GM18867 (cell line): ENCODE measurements at regions not wholly inside any gene's neighbourhood (a gene's known extent, or its start where the extent isn't known, plus 50 kb on each side); places are given as distances from the start of the nearest gene placed in this dataset.
"Not testable (repeated sequence)": the region's sequence is repeated elsewhere in the genome, so short reads cannot be mapped to it uniquely, and the experiment has no call there.

Source experiments
- ATAC-seq: cut with Tn5 transposase; IDR thresholded peaks from one replicate; pipeline ENCODE4 v1.9.1; 2021; ENCODE audit warnings: mild to moderate bottlenecking, moderate library complexity; ENCODE audit not compliant: unreplicated experiment

DNA sequence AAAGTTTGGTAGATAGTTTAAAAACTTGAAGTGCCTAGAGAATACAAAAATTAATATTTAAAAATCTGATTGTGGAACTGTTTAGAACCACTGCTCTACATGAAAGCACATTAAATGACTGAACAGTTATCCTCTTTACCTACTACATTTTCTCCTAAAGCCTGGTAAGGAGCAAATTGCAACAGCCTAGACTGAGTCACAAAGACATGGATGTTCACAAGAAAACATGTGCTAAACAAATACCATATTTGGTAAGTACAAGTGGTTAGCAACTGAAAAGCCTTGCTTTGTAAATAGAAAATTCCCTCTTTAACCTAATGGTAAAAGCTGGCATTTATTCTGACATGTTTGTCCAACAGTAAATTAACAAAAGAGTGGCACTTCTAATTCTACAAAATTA lies 203.1 kb downstream of the FBXO8 start:
- no peak for ATAC-seq

GRCh38 chr4:174071595-174071994 lies 211.9 kb downstream of the FBXO8 start:
- no peak for ATAC-seq

DNA sequence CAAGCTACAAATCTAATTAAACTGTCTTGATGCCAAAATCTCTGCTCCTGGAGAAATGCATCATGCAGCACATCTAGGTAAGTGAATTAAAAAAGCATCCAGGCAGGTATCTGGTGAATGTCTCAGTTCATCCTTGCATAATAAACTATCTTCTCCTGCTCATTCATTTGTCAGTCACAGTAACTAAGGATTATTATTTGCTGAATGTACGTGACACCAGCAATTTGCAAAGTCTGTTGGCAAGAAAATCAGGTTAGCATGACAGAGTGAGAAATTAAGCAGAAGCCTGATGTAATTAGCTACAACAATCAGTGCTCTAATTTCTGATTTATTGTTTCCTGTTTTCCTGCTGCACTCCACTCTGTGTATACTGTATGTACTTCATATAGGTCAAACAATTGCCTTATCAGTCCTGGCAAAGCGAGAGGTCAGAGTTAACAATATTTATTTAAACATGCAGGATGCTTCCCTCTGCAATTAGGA lies 213.6 kb downstream of the FBXO8 start:
- no peak for ATAC-seq

- ATAC-seq = no peak
Observed at GRCh38 chr4:174066611-174067205, 216.8 kb downstream of the FBXO8 start.

DNA sequence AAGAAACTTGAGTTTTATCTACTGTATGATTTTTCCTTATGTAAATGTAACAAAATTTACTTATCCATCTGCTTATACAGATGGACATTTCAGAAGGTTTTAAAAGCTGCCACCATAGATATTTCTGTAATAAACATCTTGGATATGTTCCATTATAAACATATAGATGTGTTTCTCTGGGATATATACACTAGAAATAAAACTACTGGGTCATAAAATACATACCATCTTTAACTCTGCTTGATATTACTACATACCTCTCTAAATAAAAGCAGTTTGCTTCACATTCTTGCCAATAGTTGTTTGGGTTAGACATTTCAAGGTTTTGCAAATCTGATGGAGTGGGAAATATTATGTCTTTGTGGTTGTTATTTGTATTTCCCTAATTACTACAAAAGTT lies 220.6 kb downstream of the FBXO8 start:
- no peak for ATAC-seq

- no peak for ATAC-seq
Observed at GRCh38 chr4:174061026-174061425, 222.4 kb downstream of the FBXO8 start.

- ATAC-seq = no peak
Observed at GRCh38 chr4:174058846-174059245, 224.6 kb downstream of the FBXO8 start.

GRCh38 chr4:174056959-174057358 lies 226.5 kb downstream of the FBXO8 start:
- no peak for ATAC-seq

GRCh38 chr4:174055344-174055743 lies 228.1 kb downstream of the FBXO8 start:
- no peak for ATAC-seq

- no peak for ATAC-seq
Observed at GRCh38 chr4:174053895-174054294, 229.6 kb downstream of the FBXO8 start.

GRCh38 chr4:174047363-174047762 lies 236.1 kb downstream of the FBXO8 start:
- ATAC-seq = no peak

DNA sequence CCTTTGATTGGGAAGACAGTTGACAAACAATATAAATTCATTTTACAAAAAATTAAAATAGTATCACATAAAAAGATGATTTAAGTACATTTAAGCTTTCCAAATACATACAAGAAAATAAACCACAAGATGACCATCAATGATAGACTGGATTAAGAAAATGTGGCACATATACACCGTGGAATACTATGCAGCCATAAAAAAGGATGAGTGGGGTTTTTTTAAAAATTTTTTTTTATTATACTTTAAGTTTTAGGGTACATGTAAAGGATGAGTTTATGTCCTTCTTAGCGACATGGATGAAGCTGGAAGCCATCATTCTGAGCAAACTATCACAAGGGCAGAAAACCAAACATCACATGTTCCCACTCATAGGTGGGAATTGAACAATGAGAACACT lies 237.6 kb downstream of the FBXO8 start:
- ATAC-seq = not testable (repeated sequence)

DNA sequence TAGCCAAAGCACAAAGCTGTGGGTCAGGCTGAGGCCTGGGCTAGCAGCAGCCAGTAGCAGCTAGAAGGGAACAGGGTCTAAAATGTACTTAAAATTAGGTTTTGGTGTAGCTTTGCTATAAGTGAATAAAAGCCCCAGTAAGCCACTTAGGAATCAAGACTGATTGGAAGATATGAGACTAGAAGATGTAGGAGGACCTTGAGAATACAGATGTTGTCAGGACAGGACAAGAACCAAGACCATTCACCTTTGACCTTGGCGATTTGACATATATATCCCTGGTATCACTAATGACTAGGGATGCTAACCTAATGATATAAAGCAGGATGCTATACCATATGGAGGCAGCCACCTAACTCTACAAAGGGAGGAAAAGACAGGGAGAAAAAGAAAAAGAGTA lies 238.1 kb downstream of the FBXO8 start:
- no peak for ATAC-seq

DNA sequence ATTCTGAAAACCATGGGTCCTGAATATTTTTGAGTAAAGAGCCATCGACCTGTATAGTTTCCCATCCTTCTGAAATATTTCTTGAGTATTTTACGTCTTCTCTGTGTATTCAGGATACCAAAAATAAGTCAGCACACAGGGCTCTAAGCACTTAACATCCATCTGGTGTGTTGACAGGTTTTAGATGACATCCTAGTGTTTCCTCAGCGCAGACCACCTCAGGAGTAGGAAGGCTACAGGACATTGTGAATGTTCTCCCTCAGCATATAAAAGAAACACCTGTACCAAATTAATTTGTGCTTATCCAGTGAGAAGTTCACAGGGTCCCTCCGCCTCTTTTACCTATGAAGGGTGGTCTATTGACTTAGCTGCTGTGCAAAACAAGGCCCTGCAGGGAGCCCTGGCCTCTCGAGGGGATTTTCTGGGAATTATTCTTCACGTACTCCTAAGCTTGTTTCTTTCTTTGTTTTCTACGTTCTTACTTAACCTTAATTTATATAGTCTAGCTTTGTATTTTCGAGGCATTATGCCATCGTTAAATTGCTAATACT lies 241.8 kb downstream of the FBXO8 start:
- ATAC-seq = no peak

DNA sequence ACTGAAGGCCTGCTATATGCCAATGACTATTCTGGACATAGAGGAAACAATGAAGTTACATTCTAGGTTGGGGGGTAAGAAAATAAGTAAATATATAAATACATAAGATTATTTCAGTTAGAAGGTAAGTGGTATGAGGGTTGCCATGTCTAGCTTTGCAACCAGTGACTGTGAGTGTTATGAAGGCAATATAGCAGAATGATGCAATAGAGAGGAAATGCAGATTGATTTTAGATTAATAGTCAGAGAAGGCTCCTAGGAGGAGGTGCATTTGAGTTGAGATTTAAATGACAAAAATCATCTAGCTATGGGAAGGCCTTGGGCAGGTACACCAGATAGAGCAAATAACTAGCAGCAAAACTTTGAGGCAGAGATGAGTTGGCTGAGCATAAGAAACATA lies 243.2 kb downstream of the FBXO8 start:
- ATAC-seq = no peak

- no peak for ATAC-seq
Observed at GRCh38 chr4:174038481-174038880, 245.0 kb downstream of the FBXO8 start.

DNA sequence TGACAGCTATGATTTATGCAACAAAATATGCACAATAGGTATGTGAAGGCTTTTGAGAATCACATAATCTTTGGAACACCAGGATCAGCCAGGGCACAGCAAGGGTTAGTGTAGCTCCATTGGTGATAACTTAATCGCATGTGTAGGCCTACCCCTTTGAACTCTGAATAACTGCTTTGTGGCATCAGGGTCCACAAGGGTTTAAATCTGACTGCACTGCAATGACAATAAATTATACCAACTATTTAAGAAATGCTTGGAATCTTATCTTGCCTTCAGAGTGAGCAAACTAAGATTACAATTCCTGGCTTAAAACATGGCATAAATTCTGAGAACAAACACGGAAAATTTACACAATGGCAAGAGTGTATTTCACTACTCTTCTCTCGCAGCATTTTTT lies 245.8 kb downstream of the FBXO8 start:
- no peak for ATAC-seq

- no peak for ATAC-seq
Observed at GRCh38 chr4:174037049-174037448, 246.4 kb downstream of the FBXO8 start.

DNA sequence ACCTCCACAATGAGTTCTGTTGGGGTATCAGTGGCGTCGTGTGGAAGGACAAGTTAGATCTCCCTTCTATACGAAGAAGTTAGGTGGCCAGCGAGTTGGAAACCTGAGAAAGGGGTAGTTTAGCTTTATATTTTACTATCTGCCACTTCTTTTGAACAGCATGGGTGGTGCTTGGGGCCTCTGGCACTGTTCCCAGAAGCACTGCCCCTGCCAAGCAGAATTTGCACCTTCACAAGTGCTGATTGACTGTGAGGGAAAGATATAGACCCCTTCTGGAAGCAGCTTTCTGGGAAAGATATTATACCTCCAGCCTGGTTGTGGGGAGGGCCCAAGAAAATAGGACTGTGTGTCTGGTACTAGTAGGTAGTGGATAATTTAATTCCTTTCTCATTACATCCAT lies 246.9 kb downstream of the FBXO8 start:
- ATAC-seq = no peak

DNA sequence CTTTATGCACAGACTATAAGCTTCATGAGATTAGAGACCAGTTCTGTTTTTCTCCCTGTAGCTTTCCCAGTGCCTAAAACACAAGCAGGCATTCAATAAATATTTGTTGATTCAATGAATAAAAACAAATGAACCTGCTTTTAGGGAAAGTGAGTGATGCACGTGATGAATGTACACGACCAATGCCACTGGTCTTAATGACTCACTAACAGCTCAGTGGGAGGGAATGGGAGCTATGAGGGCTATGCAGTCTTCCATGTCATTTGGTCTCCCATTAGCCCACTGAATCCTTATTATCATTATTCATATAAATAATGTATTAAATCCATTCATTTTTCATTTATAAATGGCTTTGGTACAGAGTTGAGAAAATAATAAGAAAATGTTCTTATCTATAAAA lies 247.4 kb downstream of the FBXO8 start:
- ATAC-seq = no peak

GRCh38 chr4:174023641-174024040 lies 259.8 kb downstream of the FBXO8 start:
- ATAC-seq = no peak

GRCh38 chr4:174018236-174018635 lies 265.2 kb downstream of the FBXO8 start:
- no peak for ATAC-seq

GRCh38 chr4:174016251-174016650 lies 267.2 kb downstream of the FBXO8 start:
- peak; percentile 68 for ATAC-seq
